H1 (cell line): ENCODE measurements at regions not wholly inside any gene's neighbourhood (a gene's known extent, or its start where the extent isn't known, plus 50 kb on each side); places are given as distances from the start of the nearest gene placed in this dataset.

ENCODE experiments used
- CTCF ChIA-PET: fragments of 300-600 bp; sonication (Branson Sonifier 250); formaldehyde crosslinking; loops from one replicate; lab custom pipeline; 2021; ENCODE audit not compliant: partially characterized antibody; lab: Charles Lee
- POLR2A ChIA-PET: fragments of 300-600 bp; sonication (Branson Sonifier 250); formaldehyde crosslinking; loops from one replicate; lab custom pipeline; 2021; ENCODE audit warnings: inconsistent platforms; ENCODE audit not compliant: partially characterized antibody; lab: Charles Lee
- DNase-seq, 2 experiments: peaks; one replicate each; pipeline versions ENCODE4 v3.0.0 to v3.0.0-alpha.2; 2010 to 2022; ENCODE audit warnings: low spot score in 2 of 2, low read depth in 1 of 2, mixed read lengths in 1 of 2
- FAIRE-seq: peaks from 2 replicates; lab custom pipeline; 2011; peaks lifted over from hg19 to GRCh38; lab: Jason Lieb, UNC
- H2AFZ ChIP-seq: 2 replicates; pipeline ENCODE4 v1.8.1; 2012; ENCODE audit warnings: low read length, inconsistent platforms
- H2AK5ac ChIP-seq: 2 replicates; pipeline ENCODE4 v1.6.1; 2013; ENCODE audit warnings: low read depth, low read length
- H2BK120ac ChIP-seq: replicated peaks from 2 replicates; pipeline ENCODE3; 2013; ENCODE audit warnings: low read depth, low read length, inconsistent platforms
- H2BK12ac ChIP-seq: 2 replicates; pipeline ENCODE4 v1.6.1; 2013; ENCODE audit warnings: low read depth, low read length
- H2BK15ac ChIP-seq: 2 replicates; pipeline ENCODE4 v1.6.1; 2013; ENCODE audit warnings: low read length
- H2BK20ac ChIP-seq: 2 replicates; pipeline ENCODE4 v1.6.1; 2013; ENCODE audit warnings: low read length
- H2BK5ac ChIP-seq: 2 replicates; pipeline ENCODE4 v1.6.1; 2013; ENCODE audit warnings: low read depth, low read length
- H3K14ac ChIP-seq: 2 replicates; pipeline ENCODE4 v1.6.1; 2013; ENCODE audit warnings: inconsistent platforms; ENCODE audit not compliant: insufficient read length
- H3K18ac ChIP-seq: 2 replicates; pipeline ENCODE4 v1.6.1; 2013; ENCODE audit warnings: low read length; ENCODE audit errors: extremely low read depth
- H3K23ac ChIP-seq: 2 replicates; pipeline ENCODE4 v1.6.1; 2013; ENCODE audit warnings: inconsistent platforms; ENCODE audit not compliant: insufficient read length
- H3K23me2 ChIP-seq: 2 replicates; pipeline ENCODE4 v1.6.1; 2013; ENCODE audit warnings: low read depth, low read length
- H3K27ac ChIP-seq: 2 replicates; pipeline ENCODE4 v1.6.1; 2011; ENCODE audit warnings: low read depth, low read length, inconsistent platforms
- H3K27me3 ChIP-seq, 4 experiments: replicated peaks in 1 of 4; 1 replicate in 1 of 4; 2 replicates in 3 of 4; pipeline versions ENCODE4 v1.6.1 to v1.8.1; 2011 to 2013; ENCODE audit warnings: low read length in 3 of 4, mild to moderate bottlenecking in 3 of 4, inconsistent platforms in 2 of 4, mixed read lengths in 2 of 4, moderate library complexity in 1 of 4; ENCODE audit not compliant: control insufficient read depth in 3 of 4, insufficient read depth in 3 of 4; ENCODE audit errors: extremely low read depth in 1 of 4
- H3K36me3 ChIP-seq, 4 experiments: 2 replicates each; pipeline versions ENCODE4 v1.6.1 to v1.8.1; 2011 to 2013; ENCODE audit warnings: mild to moderate bottlenecking in 4 of 4, low read length in 3 of 4, moderate library complexity in 2 of 4, control low read depth in 1 of 4, inconsistent platforms in 1 of 4; ENCODE audit not compliant: insufficient read depth in 4 of 4, control insufficient read depth in 2 of 4
- H3K4ac ChIP-seq: replicated peaks from 2 replicates; pipeline ENCODE3; 2013; ENCODE audit warnings: low read length, low read depth, mixed read lengths, inconsistent platforms; ENCODE audit not compliant: insufficient read length
- H3K4me1 ChIP-seq, 4 experiments: replicated peaks in 1 of 4; 1 replicate in 1 of 4; 2 replicates in 3 of 4; pipeline versions ENCODE4 v1.6.1 to v1.8.1; 2011 to 2013; ENCODE audit warnings: low read length in 3 of 4, inconsistent platforms in 2 of 4, mixed read lengths in 1 of 4; ENCODE audit not compliant: insufficient read depth in 4 of 4, control insufficient read depth in 3 of 4
- H3K4me2 ChIP-seq, 2 experiments: 2 replicates each; pipeline versions ENCODE4 v1.6.1 to v1.8.1; 2011 to 2013; ENCODE audit warnings: low read depth in 2 of 2, low read length in 2 of 2, control low read depth in 1 of 2, inconsistent platforms in 1 of 2, mild to moderate bottlenecking in 1 of 2; ENCODE audit not compliant: insufficient read depth in 1 of 2
- H3K4me3 ChIP-seq, 4 experiments: fragments of 200-600, 300-600 bp in 1 of 4; sonication (generic), shearing (Covaris generic), sonication (Bioruptor Twin) in 1 of 4; 2 replicates each; pipeline versions ENCODE4 v1.5.1 to v1.8.1; 2011 to 2016; ENCODE audit warnings: low read length in 4 of 4, low read depth in 3 of 4, control low read depth in 2 of 4, inconsistent platforms in 2 of 4, mild to moderate bottlenecking in 2 of 4, mixed read lengths in 1 of 4, moderate library complexity in 1 of 4; ENCODE audit not compliant: insufficient read depth in 2 of 4; ENCODE audit errors: extremely low read depth in 1 of 4
- H3K56ac ChIP-seq: replicated peaks from 2 replicates; pipeline ENCODE3; 2013; ENCODE audit warnings: low read depth, mild to moderate bottlenecking, mixed read lengths, low read length, inconsistent platforms; ENCODE audit not compliant: insufficient read length
- H3K79me1 ChIP-seq: 2 replicates; pipeline ENCODE4 v1.6.1; 2013; ENCODE audit warnings: low read depth, low read length, control low read depth
- H3K79me2 ChIP-seq, 2 experiments: 2 replicates each; pipeline versions ENCODE4 v1.6.1 to v1.8.1; 2012 to 2013; ENCODE audit warnings: low read length in 2 of 2, mild to moderate bottlenecking in 2 of 2, inconsistent platforms in 1 of 2; ENCODE audit not compliant: insufficient read depth in 2 of 2, control insufficient read depth in 1 of 2
- H3K9ac ChIP-seq, 4 experiments: replicated peaks in 1 of 4; 1 replicate in 1 of 4; 2 replicates in 3 of 4; pipeline versions ENCODE4 v1.6.1 to v1.8.1; 2011 to 2013; ENCODE audit warnings: low read depth in 3 of 4, low read length in 3 of 4, control low read depth in 2 of 4, mild to moderate bottlenecking in 2 of 4, moderate library complexity in 2 of 4, inconsistent platforms in 1 of 4; ENCODE audit errors: extremely low read depth in 1 of 4
- H3K9me3 ChIP-seq, 2 experiments: 2 replicates each; pipeline versions ENCODE4 v1.6.1 to v1.8.1; 2012 to 2013; ENCODE audit warnings: mild to moderate bottlenecking in 2 of 2, moderate library complexity in 2 of 2, control low read depth in 1 of 2, inconsistent platforms in 1 of 2, low read depth in 1 of 2, low read length in 1 of 2, mixed read lengths in 1 of 2; ENCODE audit not compliant: insufficient read depth in 2 of 2
- H4K20me1 ChIP-seq, 2 experiments: replicated peaks in 1 of 2; 2 replicates each; pipeline versions ENCODE3 to v1.8.1; 2011 to 2013; ENCODE audit warnings: inconsistent platforms in 2 of 2, low read length in 2 of 2, mild to moderate bottlenecking in 1 of 2; ENCODE audit not compliant: insufficient read depth in 2 of 2, control insufficient read depth in 1 of 2
- H4K5ac ChIP-seq: 2 replicates; pipeline ENCODE4 v1.6.1; 2013; ENCODE audit warnings: low read length, low read depth, mixed read lengths, inconsistent platforms; ENCODE audit not compliant: insufficient read length
- H4K8ac ChIP-seq: 2 replicates; pipeline ENCODE4 v1.8.0; 2013; ENCODE audit warnings: mild to moderate bottlenecking, moderate library complexity, low read length, inconsistent platforms; ENCODE audit not compliant: insufficient read depth; ENCODE audit errors: extremely low read depth
- H4K91ac ChIP-seq: replicated peaks from 2 replicates; pipeline ENCODE3; 2013; ENCODE audit warnings: low read length, mixed read lengths, inconsistent platforms; ENCODE audit not compliant: insufficient read length
- EP300 ChIP-seq, 2 experiments: IDR thresholded peaks; 1 replicate in 1 of 2; 2 replicates in 1 of 2; pipeline ENCODE4 v1.6.1; 2011 to 2012; ENCODE audit warnings: low read depth in 2 of 2, low read length in 2 of 2, mild to moderate bottlenecking in 2 of 2, borderline replicate concordance in 1 of 2, inconsistent platforms in 1 of 2, moderate library complexity in 1 of 2
- GABPA ChIP-seq: IDR thresholded peaks from 2 replicates; pipeline ENCODE4 v1.6.1; 2011; ENCODE audit warnings: mild to moderate bottlenecking, low read length, moderate library complexity, borderline replicate concordance; ENCODE audit not compliant: insufficient read depth
- JUN ChIP-seq: IDR thresholded peaks from 2 replicates; pipeline ENCODE4 v1.6.1; 2011; ENCODE audit warnings: low read depth, mild to moderate bottlenecking, improper control_type of control experiment, low read length
- KDM4A ChIP-seq: IDR thresholded peaks from one replicate; pipeline ENCODE4 v1.7.1; 2012; ENCODE audit warnings: low read depth, mild to moderate bottlenecking, moderate library complexity, low read length, inconsistent platforms; ENCODE audit not compliant: severe bottlenecking
- KDM5A ChIP-seq: fragments of 200-600 bp; IDR thresholded peaks from 2 replicates; pipeline ENCODE4 v1.7.1; 2012; ENCODE audit warnings: mild to moderate bottlenecking, low read length, inconsistent platforms, mixed read lengths
- RXRA ChIP-seq: IDR thresholded peaks from 2 replicates; pipeline ENCODE4 v1.6.1; 2011; ENCODE audit warnings: low read depth, mild to moderate bottlenecking, low read length, moderate library complexity; ENCODE audit not compliant: insufficient read depth
- SIX5 ChIP-seq: IDR thresholded peaks from 2 replicates; pipeline ENCODE4 v1.6.1; 2011; ENCODE audit warnings: mild to moderate bottlenecking, low read depth, low read length
- WGBS, 2 experiments: shearing (Covaris generic) in 1 of 2; methylation state at CpG; one replicate each; pipeline versions ENCODE4 v1.1.6 to v1.1.7; 2013 to 2015; ENCODE audit warnings: low lambda C conversion rate in 2 of 2, mixed read lengths in 2 of 2, inconsistent platforms in 1 of 2, low coverage in 1 of 2, missing lambda C conversion rate in 1 of 2; ENCODE audit not compliant: insufficient replicate concordance in 2 of 2, insufficient coverage in 1 of 2, insufficient read length in 1 of 2; ENCODE audit errors: extremely low coverage in 1 of 2, missing lambda C conversion rate in 1 of 2; 5-methylcytosine and 5-hydroxymethylcytosine counted together
- TF ChIP-seq, protein P1 (sequence below): IDR thresholded peaks from 2 replicates; pipeline ENCODE4 v1.6.1; 2012; ENCODE audit warnings: low read length, inconsistent platforms
- TF ChIP-seq, protein P2 (sequence below): IDR thresholded peaks from 2 replicates; pipeline ENCODE4 v1.6.1; 2011; ENCODE audit warnings: low read length, improper control_type of control experiment

GRCh38 chr16:85337910-85338637, 225.8 kb upstream of the CIBAR2 start:
- H3K79me1 ChIP-seq = no peaks in the 10 kb centered on the region; the same call in 1 of the 2 replicates
- no peak for FAIRE-seq
- no peak for DNase-seq
- H4K91ac ChIP-seq = no peak overlapping the region
- H2AFZ ChIP-seq = no peak overlapping the region
- no peaks in the 10 kb centered on the region for H3K79me2 ChIP-seq
- H3K9me3 ChIP-seq = no peaks in the 10 kb centered on the region
- H4K20me1 ChIP-seq = peaks cover 8 to 17% of the 10 kb centered on the region in 2 experiments
- H3K23me2 ChIP-seq = no peaks in the 10 kb centered on the region; the same call in 1 of the 2 replicates
- no peaks in the 10 kb centered on the region for H3K36me3 ChIP-seq
- no peak overlapping the region for H3K4me3 ChIP-seq
- H3K27me3 ChIP-seq = peaks cover 16 to 38% (median 31%) of the 10 kb centered on the region in 4 experiments
- H3K4me2 ChIP-seq = no peak overlapping the region
- WGBS, 2 experiments = 92% methylated on average over 11 of the region's 11 CpGs; no CpG with 5 or more reads in 1 of the 2 experiments
- no peak overlapping the region for H2BK120ac ChIP-seq
- no peak overlapping the region for H3K18ac ChIP-seq
- no peak overlapping the region for H3K56ac ChIP-seq
- ChIA-PET POLR2A (no interaction called here), CTCF (interaction anchor here (1.1 to 2.3 kb wide), 11 partner anchors 9 to 165 kb away, joined by 3 to 5 read pairs (median 4); no protein-coding TSS in a partner anchor)
- H2BK20ac ChIP-seq = no peak overlapping the region
- H3K9ac ChIP-seq = no peak overlapping the region
- H3K23ac ChIP-seq = no peak overlapping the region
- H3K4me1 ChIP-seq = peaks cover 0 to 16% (median 13%) of the 10 kb centered on the region in 4 experiments; a peak in 6 of 7 replicates
- H2BK5ac ChIP-seq = no peak overlapping the region
- no peak overlapping the region for H3K14ac ChIP-seq
- H3K4ac ChIP-seq = no peak overlapping the region
- peak overlapping the region; percentile 10; the same call in 1 of the 2 replicates for H2BK15ac ChIP-seq
- H4K8ac ChIP-seq = no peak overlapping the region
- no peak overlapping the region; the same call in 1 of the 2 replicates for H2BK12ac ChIP-seq
- no peak overlapping the region for H2AK5ac ChIP-seq
- no peak overlapping the region for H3K27ac ChIP-seq
- H4K5ac ChIP-seq = no peak overlapping the region
- TF ChIP-seq GABPA = no peak
- no peak for TF ChIP-seq EP300 (IDR thresholded peaks at IDR 0.05; ENCODE audit: borderline replicate concordance in 1 of 2, low read depth in 2 of 2, low read length in 2 of 2)
- TF ChIP-seq JUN = no peak
- no peak for TF ChIP-seq RXRA
- TF ChIP-seq, protein P1, sequence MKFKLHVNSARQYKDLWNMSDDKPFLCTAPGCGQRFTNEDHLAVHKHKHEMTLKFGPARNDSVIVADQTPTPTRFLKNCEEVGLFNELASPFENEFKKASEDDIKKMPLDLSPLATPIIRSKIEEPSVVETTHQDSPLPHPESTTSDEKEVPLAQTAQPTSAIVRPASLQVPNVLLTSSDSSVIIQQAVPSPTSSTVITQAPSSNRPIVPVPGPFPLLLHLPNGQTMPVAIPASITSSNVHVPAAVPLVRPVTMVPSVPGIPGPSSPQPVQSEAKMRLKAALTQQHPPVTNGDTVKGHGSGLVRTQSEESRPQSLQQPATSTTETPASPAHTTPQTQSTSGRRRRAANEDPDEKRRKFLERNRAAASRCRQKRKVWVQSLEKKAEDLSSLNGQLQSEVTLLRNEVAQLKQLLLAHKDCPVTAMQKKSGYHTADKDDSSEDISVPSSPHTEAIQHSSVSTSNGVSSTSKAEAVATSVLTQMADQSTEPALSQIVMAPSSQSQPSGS = no peak
- TF ChIP-seq KDM4A = no peak
- TF ChIP-seq, protein P2, sequence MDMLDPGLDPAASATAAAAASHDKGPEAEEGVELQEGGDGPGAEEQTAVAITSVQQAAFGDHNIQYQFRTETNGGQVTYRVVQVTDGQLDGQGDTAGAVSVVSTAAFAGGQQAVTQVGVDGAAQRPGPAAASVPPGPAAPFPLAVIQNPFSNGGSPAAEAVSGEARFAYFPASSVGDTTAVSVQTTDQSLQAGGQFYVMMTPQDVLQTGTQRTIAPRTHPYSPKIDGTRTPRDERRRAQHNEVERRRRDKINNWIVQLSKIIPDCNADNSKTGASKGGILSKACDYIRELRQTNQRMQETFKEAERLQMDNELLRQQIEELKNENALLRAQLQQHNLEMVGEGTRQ = no peak
- TF ChIP-seq SIX5 = no peak
- no peak for TF ChIP-seq KDM5A
